ENCODE measurements at regions not wholly inside any gene's neighbourhood (a gene's known extent, or its start where the extent isn't known, plus 50 kb on each side); places are given as distances from the start of the nearest gene placed in this dataset.
"Not testable (repeated sequence)": the region's sequence is repeated elsewhere in the genome, so short reads cannot be mapped to it uniquely, and the experiment has no call there.

DNA sequence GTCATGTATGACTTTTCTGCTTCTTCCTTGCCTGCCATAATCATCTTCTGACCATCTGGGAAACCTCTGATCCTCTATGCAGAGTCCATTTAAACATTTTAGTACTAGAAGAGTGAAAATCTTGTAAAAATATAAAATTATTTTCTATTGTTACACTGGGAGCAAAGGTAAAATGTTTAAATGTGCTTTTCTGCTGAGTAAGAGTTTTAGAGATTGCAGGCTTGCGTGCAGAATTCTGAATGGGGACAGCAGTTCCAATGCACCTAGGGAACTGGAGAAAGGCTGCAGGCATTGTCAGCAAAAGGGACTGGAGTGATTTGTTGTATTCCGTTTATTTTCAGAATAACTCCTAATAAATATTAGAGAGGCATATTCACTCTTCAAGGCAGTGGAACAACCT lies 180.7 kb downstream of the ZNF37A start:
- H3K27ac ChIP-seq (ENCODE audit: low read depth, low read length); H4K20me1 ChIP-seq (ENCODE audit: control insufficient read depth, insufficient read depth, low read depth, low read length): not testable (repeated sequence)

GRCh38 chr10:38292560-38292959 lies 198.4 kb downstream of the ZNF37A start:
- H3F3A ChIP-seq (ENCODE audit: control insufficient read depth, insufficient read depth); H3K27ac ChIP-seq (ENCODE audit: low read depth, low read length); H4K20me1 ChIP-seq (ENCODE audit: control insufficient read depth, insufficient read depth, low read depth, low read length); H3K9me3 ChIP-seq (ENCODE audit: control insufficient read depth, insufficient read depth, low read length); H3K4me1 ChIP-seq (ENCODE audit: control insufficient read depth, low read length); H3K4me3 ChIP-seq (ENCODE audit: low read length); H3K36me3 ChIP-seq (ENCODE audit: control insufficient read depth, low read length); H3K9me2 ChIP-seq (replicated peaks; ENCODE audit: control insufficient read depth, low read length); H3K27me3 ChIP-seq (ENCODE audit: control insufficient read depth, low read length); H3K79me2 ChIP-seq (ENCODE audit: control insufficient read depth, low read length); H3K4me2 ChIP-seq (ENCODE audit: low read length): not testable (repeated sequence)

More for the DNA sequence above, 180.7 kb downstream of the ZNF37A start:
- not testable (repeated sequence) for H3K4me1 ChIP-seq (ENCODE audit: control insufficient read depth, low read length); H3K4me3 ChIP-seq (ENCODE audit: low read length); H3K9me2 ChIP-seq (replicated peaks; ENCODE audit: control insufficient read depth, low read length); H3F3A ChIP-seq (ENCODE audit: control insufficient read depth, insufficient read depth); H3K36me3 ChIP-seq (ENCODE audit: control insufficient read depth, low read length); H3K4me2 ChIP-seq (ENCODE audit: low read length); H3K27me3 ChIP-seq (ENCODE audit: control insufficient read depth, low read length); H3K9me3 ChIP-seq (ENCODE audit: control insufficient read depth, insufficient read depth, low read length); H3K79me2 ChIP-seq (ENCODE audit: control insufficient read depth, low read length)

GRCh38 chr10:38310111-38310510 lies 216.0 kb downstream of the ZNF37A start:
- not testable (repeated sequence) for H3K4me1 ChIP-seq (ENCODE audit: control insufficient read depth, low read length); H3K79me2 ChIP-seq (ENCODE audit: control insufficient read depth, low read length); H3K27me3 ChIP-seq (ENCODE audit: control insufficient read depth, low read length); H3K36me3 ChIP-seq (ENCODE audit: control insufficient read depth, low read length); H3K4me2 ChIP-seq (ENCODE audit: low read length); H3F3A ChIP-seq (ENCODE audit: control insufficient read depth, insufficient read depth); H3K27ac ChIP-seq (ENCODE audit: low read depth, low read length); H3K9me2 ChIP-seq (replicated peaks; ENCODE audit: control insufficient read depth, low read length); H3K4me3 ChIP-seq (ENCODE audit: low read length); H4K20me1 ChIP-seq (ENCODE audit: control insufficient read depth, insufficient read depth, low read depth, low read length); H3K9me3 ChIP-seq (ENCODE audit: control insufficient read depth, insufficient read depth, low read length)

DNA sequence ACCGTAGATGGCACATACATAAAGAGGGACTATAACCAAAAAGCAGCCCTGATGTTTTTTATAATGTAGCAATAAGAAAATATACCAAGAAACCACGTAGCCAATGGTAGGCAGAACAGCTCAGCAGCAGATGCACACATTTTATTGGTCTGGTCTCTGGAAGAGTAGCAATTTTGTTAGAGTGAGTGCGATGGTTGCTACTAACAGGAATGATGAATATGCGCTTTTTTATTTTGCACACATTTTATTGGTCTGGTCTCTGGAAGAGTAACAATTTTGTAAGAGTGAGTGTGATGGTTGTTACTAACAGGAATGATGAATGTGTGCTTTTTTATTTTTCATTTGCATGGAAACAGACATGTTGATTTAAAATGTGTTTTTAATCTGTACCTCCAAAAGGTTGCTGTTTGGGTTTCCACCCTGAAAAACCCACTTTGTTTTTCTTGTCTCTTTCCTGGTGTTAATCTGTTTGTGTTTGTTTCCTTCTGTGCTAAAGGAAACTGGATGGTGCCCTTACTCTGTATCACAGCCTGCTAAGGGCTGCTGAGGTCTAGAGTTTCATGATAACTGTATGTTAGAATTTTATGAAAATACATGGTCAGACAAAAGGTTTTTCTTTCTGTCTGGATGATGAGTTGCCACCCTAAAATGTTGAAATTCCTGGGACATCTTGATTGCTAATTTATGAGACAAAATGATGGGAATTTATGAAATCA lies 221.1 kb downstream of the ZNF37A start:
- H3K9me2 ChIP-seq (replicated peaks; ENCODE audit: control insufficient read depth, low read length); H3K4me3 ChIP-seq (ENCODE audit: low read length); H3K36me3 ChIP-seq (ENCODE audit: control insufficient read depth, low read length); H3F3A ChIP-seq (ENCODE audit: control insufficient read depth, insufficient read depth); H3K79me2 ChIP-seq (ENCODE audit: control insufficient read depth, low read length); H3K9me3 ChIP-seq (ENCODE audit: control insufficient read depth, insufficient read depth, low read length); H4K20me1 ChIP-seq (ENCODE audit: control insufficient read depth, insufficient read depth, low read depth, low read length); H3K4me2 ChIP-seq (ENCODE audit: low read length); H3K27ac ChIP-seq (ENCODE audit: low read depth, low read length); H3K27me3 ChIP-seq (ENCODE audit: control insufficient read depth, low read length); H3K4me1 ChIP-seq (ENCODE audit: control insufficient read depth, low read length): not testable (repeated sequence)

GRCh38 chr10:38321393-38321792 lies 227.3 kb downstream of the ZNF37A start:
- H3K9me3 ChIP-seq (ENCODE audit: control insufficient read depth, insufficient read depth, low read length); H3K9me2 ChIP-seq (replicated peaks; ENCODE audit: control insufficient read depth, low read length); H3K36me3 ChIP-seq (ENCODE audit: control insufficient read depth, low read length); H4K20me1 ChIP-seq (ENCODE audit: control insufficient read depth, insufficient read depth, low read depth, low read length); H3K27ac ChIP-seq (ENCODE audit: low read depth, low read length); H3F3A ChIP-seq (ENCODE audit: control insufficient read depth, insufficient read depth); H3K4me1 ChIP-seq (ENCODE audit: control insufficient read depth, low read length); H3K4me3 ChIP-seq (ENCODE audit: low read length); H3K27me3 ChIP-seq (ENCODE audit: control insufficient read depth, low read length); H3K4me2 ChIP-seq (ENCODE audit: low read length); H3K79me2 ChIP-seq (ENCODE audit: control insufficient read depth, low read length): not testable (repeated sequence)

- not testable (repeated sequence) for H3K79me2 ChIP-seq (ENCODE audit: control insufficient read depth, low read length); H3K4me1 ChIP-seq (ENCODE audit: control insufficient read depth, low read length); H3K27ac ChIP-seq (ENCODE audit: low read depth, low read length); H3K4me3 ChIP-seq (ENCODE audit: low read length); H3K36me3 ChIP-seq (ENCODE audit: control insufficient read depth, low read length); H3K9me2 ChIP-seq (replicated peaks; ENCODE audit: control insufficient read depth, low read length); H3K4me2 ChIP-seq (ENCODE audit: low read length); H3K27me3 ChIP-seq (ENCODE audit: control insufficient read depth, low read length); H3K9me3 ChIP-seq (ENCODE audit: control insufficient read depth, insufficient read depth, low read length); H4K20me1 ChIP-seq (ENCODE audit: control insufficient read depth, insufficient read depth, low read depth, low read length); H3F3A ChIP-seq (ENCODE audit: control insufficient read depth, insufficient read depth)
These were observed 236.2 kb downstream of the ZNF37A start for GRCh38 chr10:38330306-38330705.

GRCh38 chr10:38331106-38331505 lies 237.0 kb downstream of the ZNF37A start:
- not testable (repeated sequence) for H3F3A ChIP-seq (ENCODE audit: control insufficient read depth, insufficient read depth); H3K4me2 ChIP-seq (ENCODE audit: low read length); H3K27me3 ChIP-seq (ENCODE audit: control insufficient read depth, low read length); H3K9me3 ChIP-seq (ENCODE audit: control insufficient read depth, insufficient read depth, low read length); H3K36me3 ChIP-seq (ENCODE audit: control insufficient read depth, low read length); H4K20me1 ChIP-seq (ENCODE audit: control insufficient read depth, insufficient read depth, low read depth, low read length); H3K4me1 ChIP-seq (ENCODE audit: control insufficient read depth, low read length); H3K79me2 ChIP-seq (ENCODE audit: control insufficient read depth, low read length); H3K4me3 ChIP-seq (ENCODE audit: low read length); H3K9me2 ChIP-seq (replicated peaks; ENCODE audit: control insufficient read depth, low read length); H3K27ac ChIP-seq (ENCODE audit: low read depth, low read length)

DNA sequence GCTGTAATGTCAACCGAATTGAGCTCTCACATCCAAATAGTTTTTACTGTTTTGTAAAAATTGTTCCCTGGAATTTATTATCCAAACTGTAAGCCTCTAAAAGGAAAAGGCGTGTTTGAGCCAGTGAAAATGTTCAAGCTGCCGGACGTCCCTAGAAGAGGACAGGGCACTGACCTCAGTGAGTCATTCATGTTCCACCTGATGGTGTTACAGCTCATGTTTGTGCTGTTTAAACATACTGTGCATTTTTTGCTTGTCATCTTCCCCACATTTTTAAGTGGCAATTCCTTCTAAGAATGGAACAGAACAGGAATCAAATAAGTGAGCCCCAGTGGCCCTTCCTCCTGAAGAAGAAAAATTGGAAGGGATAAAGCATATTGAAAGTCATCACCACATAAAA lies 239.6 kb downstream of the ZNF37A start:
- not testable (repeated sequence) for H3K36me3 ChIP-seq (ENCODE audit: control insufficient read depth, low read length); H3K9me2 ChIP-seq (replicated peaks; ENCODE audit: control insufficient read depth, low read length); H3K4me1 ChIP-seq (ENCODE audit: control insufficient read depth, low read length); H3K9me3 ChIP-seq (ENCODE audit: control insufficient read depth, insufficient read depth, low read length); H3K4me3 ChIP-seq (ENCODE audit: low read length); H3K27ac ChIP-seq (ENCODE audit: low read depth, low read length); H3K27me3 ChIP-seq (ENCODE audit: control insufficient read depth, low read length); H3K79me2 ChIP-seq (ENCODE audit: control insufficient read depth, low read length); H3K4me2 ChIP-seq (ENCODE audit: low read length); H4K20me1 ChIP-seq (ENCODE audit: control insufficient read depth, insufficient read depth, low read depth, low read length); H3F3A ChIP-seq (ENCODE audit: control insufficient read depth, insufficient read depth)
